Testis (tissue), 2 donors: ENCODE measurements at regions not wholly inside any gene's neighbourhood (a gene's known extent, or its start where the extent isn't known, plus 50 kb on each side); places are given as distances from the start of the nearest gene placed in this dataset.

Source experiments
- DNase-seq: peaks from one replicate; pipeline ENCODE4 v3.0.0-alpha.2; 2019
- H3K27ac ChIP-seq, 2 donors: fragments of 200-600 bp; sonication (generic); one replicate each; pipeline ENCODE4 v1.5.1; 2019
- H3K27me3 ChIP-seq: fragments of 200-600 bp; sonication (generic); one replicate; pipeline ENCODE4 v1.5.1; 2019
- H3K36me3 ChIP-seq: fragments of 200-600 bp; sonication (generic); one replicate; pipeline ENCODE4 v1.5.1; 2017; ENCODE audit warnings: low read depth; ENCODE audit errors: missing control alignments
- H3K4me1 ChIP-seq: fragments of 200-600 bp; sonication (generic); one replicate; pipeline ENCODE4 v1.5.1; 2019
- H3K4me3 ChIP-seq, 2 donors: fragments of 200-600 bp; sonication (generic); one replicate each; pipeline ENCODE4 v1.5.1; 2017 to 2019
- H3K9me3 ChIP-seq: fragments of 200-600 bp; sonication (generic); one replicate; pipeline ENCODE4 v1.5.1; 2017
- CTCF ChIP-seq, 3 experiments: fragments of 450-650 bp in 2 of 3; fragments of 200-600 bp in 1 of 3; sonication (generic) in 1 of 3; IDR thresholded peaks; one replicate each; pipeline ENCODE4 v1.5.1; 2016 to 2019; ENCODE audit warnings: antibody characterized with exemption in 3 of 3, mild to moderate bottlenecking in 2 of 3, moderate library complexity in 1 of 3
- POLR2A ChIP-seq: fragments of 450-650 bp; IDR thresholded peaks from one replicate; pipeline ENCODE4 v1.6.1; 2017; ENCODE audit warnings: antibody characterized with exemption, mild to moderate bottlenecking, moderate library complexity
- WGBS, 2 donors: methylation state at CpG; one replicate each; pipeline ENCODE4 v1.1.5; 2018; 5-methylcytosine and 5-hydroxymethylcytosine counted together
- intact Hi-C: fragments of 100-400 bp; cut with DNase I; formaldehyde crosslinking; loops from one replicate; pipeline ENCODE4 v1.15.1; 2023; ENCODE audit warnings: low total_unique reads

GRCh38 chr22:48433647-48434046 is 1394.0 kb downstream of the BRD1 start:
- intact Hi-C loops, result no loop called here
- H3K27ac ChIP-seq, result no peak overlapping the region

DNA sequence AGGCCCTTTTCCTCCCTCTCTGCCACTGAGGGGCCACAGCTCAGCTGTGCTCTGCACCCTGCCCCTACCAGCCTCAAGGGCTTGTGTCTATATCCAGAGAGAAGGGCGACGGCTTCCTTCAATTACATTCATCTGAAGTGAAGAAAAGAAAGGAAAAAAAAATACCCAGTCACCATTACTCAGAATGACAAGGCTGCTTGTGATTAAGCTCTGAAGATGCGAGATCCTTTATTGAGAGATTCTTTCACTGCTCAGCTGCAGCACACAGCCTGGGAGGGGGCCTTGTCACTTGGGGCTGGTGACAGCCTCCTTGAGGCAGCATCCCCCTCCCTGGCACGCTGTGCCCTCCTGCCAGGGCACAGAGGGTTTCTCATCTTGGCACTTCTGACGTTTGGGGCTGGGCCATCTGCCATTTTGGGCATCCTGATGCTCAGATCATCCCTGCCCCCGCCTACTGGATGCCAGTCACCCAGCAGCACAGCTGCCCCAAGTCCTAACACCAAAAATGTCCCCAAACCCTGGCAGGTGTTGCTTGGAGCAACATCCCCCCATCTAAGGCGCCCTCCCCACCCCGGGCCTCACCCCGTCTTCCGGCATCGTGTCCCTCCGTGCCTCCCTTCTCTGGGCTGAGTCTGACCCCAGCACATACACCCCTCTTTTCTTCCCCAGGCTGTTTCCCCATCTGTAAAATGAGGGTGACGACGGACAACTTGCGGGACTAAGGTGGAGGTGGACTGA is 1394.7 kb downstream of the BRD1 start:
- H3K27ac ChIP-seq, result no peak overlapping the region
- no peaks in the 10 kb centered on the region for H3K9me3 ChIP-seq
- H3K27me3 ChIP-seq, result no peaks in the 10 kb centered on the region
- DNase-seq, result no peak
- WGBS, 2 donors, result 94% methylated on average over 14 to 15 of the region's 15 CpGs
- no peaks in the 10 kb centered on the region for H3K36me3 ChIP-seq
- H3K4me3 ChIP-seq, result no peak overlapping the region
- intact Hi-C loops, result no loop called here
- TF ChIP-seq POLR2A, result no peak
- TF ChIP-seq CTCF (IDR thresholded peaks at IDR 0.05), result no peak
- no peaks in the 10 kb centered on the region for H3K4me1 ChIP-seq

More at GRCh38 chr22:48433647-48434046, 1394.0 kb downstream of the BRD1 start:
- TF ChIP-seq POLR2A, result no peak
- no peak for TF ChIP-seq CTCF (IDR thresholded peaks at IDR 0.05)
- no peak for DNase-seq
- no peaks in the 10 kb centered on the region for H3K4me1 ChIP-seq
- no peaks in the 10 kb centered on the region for H3K27me3 ChIP-seq
- no peak overlapping the region for H3K4me3 ChIP-seq
- 86 to 90% methylated on average over 9 to 11 of the region's 11 CpGs for WGBS, 2 donors
- no peaks in the 10 kb centered on the region for H3K9me3 ChIP-seq
- no peaks in the 10 kb centered on the region for H3K36me3 ChIP-seq

DNA sequence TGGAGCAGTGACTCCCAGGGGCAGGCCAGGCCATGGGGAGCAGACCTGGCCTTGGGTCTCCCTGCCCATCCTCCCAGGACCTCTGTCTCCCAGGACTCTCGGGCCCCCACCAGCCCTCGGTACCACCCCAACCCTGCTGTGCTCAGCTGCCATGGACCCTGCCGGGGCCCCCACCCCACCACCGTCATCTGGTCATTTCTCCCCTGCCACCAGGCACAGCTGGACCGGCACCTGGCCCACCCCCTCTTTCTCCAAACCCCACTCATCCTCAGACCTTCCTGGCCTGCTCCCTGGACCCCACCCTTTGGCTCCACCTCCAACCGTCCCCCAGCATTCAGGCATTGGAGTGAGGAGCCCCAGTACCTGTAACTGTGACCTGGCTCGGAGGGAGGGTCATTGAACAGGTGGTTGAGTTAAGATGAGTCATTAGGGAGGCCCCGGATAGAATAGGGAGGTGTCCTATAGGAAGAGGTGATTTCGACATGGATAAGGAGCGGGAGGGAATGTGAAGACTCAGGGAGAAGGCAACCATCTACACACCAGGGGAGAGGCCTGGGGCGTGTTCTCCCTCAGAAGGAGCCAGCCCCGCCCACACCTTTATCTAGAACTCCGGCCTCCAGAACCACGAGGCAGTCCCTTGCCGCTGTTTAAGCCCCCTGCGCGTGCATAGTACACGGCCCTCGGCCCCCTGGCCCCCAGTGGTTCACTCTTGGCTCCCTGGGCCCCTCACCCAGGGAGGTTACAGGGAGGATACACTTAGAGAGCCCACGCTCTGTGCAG is 1395.9 kb downstream of the BRD1 start:
- H3K27me3 ChIP-seq, result no peaks in the 10 kb centered on the region
- WGBS, 2 donors, result 80 to 86% methylated on average over 12 to 20 of the region's 20 CpGs

GRCh38 chr22:48431014-48431413 is 1396.7 kb downstream of the BRD1 start:
- Histone ChIP-seq H3K27ac (no peak overlapping the region), H3K4me3 (no peak overlapping the region), H3K27me3 (no peaks in the 10 kb centered on the region), H3K4me1 (no peaks in the 10 kb centered on the region), H3K36me3 (no peaks in the 10 kb centered on the region), H3K9me3 (no peaks in the 10 kb centered on the region)
- TF ChIP-seq POLR2A (no peak), CTCF (IDR thresholded peaks at IDR 0.05) (no peak)
- DNase-seq, result no peak
- 63 to 76% methylated on average over 10 of the region's 10 CpGs for WGBS, 2 donors
- intact Hi-C loops, result no loop called here

More for the DNA sequence above, 1395.9 kb downstream of the BRD1 start:
- no peak for DNase-seq
- Histone ChIP-seq H3K4me3 (no peak overlapping the region), H3K36me3 (no peaks in the 10 kb centered on the region), H3K27ac (no peak overlapping the region), H3K9me3 (no peaks in the 10 kb centered on the region), H3K4me1 (no peaks in the 10 kb centered on the region)
- intact Hi-C loops, result no loop called here
- TF ChIP-seq POLR2A, result no peak
- TF ChIP-seq CTCF (IDR thresholded peaks at IDR 0.05), result no peak
